HL-60 (cell line): ENCODE measurements at regions not wholly inside any gene's neighbourhood (a gene's known extent, or its start where the extent isn't known, plus 50 kb on each side); places are given as distances from the start of the nearest gene placed in this dataset.

Source experiments
- CTCF ChIP-seq: IDR thresholded peaks from one replicate; pipeline ENCODE4 v1.5.1; 2011; ENCODE audit warnings: low read length, control low read depth, inconsistent platforms; ENCODE audit not compliant: insufficient read depth
- POLR2AphosphoS5 ChIP-seq: IDR thresholded peaks from 2 replicates; pipeline ENCODE4 v1.6.1; 2012; ENCODE audit warnings: low read depth
- SPI1 ChIP-seq: IDR thresholded peaks from 2 replicates; pipeline ENCODE4 v1.6.1; 2012; ENCODE audit warnings: low read depth, mild to moderate bottlenecking, borderline replicate concordance

DNA sequence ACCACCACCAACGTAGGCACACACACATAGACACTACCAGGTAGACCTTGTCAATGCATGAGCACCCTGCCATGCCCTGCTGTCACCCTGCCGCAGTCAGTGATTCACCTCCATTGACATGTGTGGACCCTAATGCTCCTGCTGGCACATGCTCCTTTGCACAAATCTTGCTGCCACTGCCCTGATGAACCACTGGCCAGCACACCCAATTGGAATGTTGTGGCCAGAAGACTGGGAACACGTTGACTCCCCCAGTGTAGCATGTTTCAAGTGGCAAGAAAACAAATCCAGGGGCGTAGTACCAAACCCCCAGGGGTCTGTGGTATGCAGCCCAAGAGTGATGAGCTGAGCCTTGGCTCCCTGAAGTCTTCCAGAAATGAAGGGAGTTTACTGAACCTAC lies 486.4 kb upstream of the KIF2B start:
- TF ChIP-seq CTCF, result no peak
- no peak for TF ChIP-seq SPI1
- no peak for TF ChIP-seq POLR2AphosphoS5
